GM06990 (cell line): ENCODE measurements at regions not wholly inside any gene's neighbourhood (a gene's known extent, or its start where the extent isn't known, plus 50 kb on each side); places are given as distances from the start of the nearest gene placed in this dataset.

Experiments
- DNase-seq: peaks from one replicate; pipeline ENCODE4 v3.0.0-alpha.2; 2011; ENCODE audit not compliant: insufficient read length; ENCODE audit errors: extremely low read depth
- H3K27me3 ChIP-seq: replicated peaks from 2 replicates; pipeline ENCODE4 v1.6.0; 2011; ENCODE audit warnings: low read length; ENCODE audit not compliant: control insufficient read depth, insufficient read depth
- H3K36me3 ChIP-seq: 2 replicates; pipeline ENCODE4 v1.5.1; 2011; ENCODE audit warnings: low read length; ENCODE audit not compliant: control insufficient read depth, insufficient read depth
- H3K4me3 ChIP-seq: replicated peaks from 2 replicates; pipeline ENCODE4 v1.5.1; 2011; ENCODE audit warnings: low read depth, mild to moderate bottlenecking, control low read depth, low read length
- TF ChIP-seq, protein P1 (sequence below): IDR thresholded peaks from 2 replicates; pipeline ENCODE4 v1.5.1; 2011; ENCODE audit warnings: low read length, control low read depth, mild to moderate bottlenecking, inconsistent platforms; ENCODE audit not compliant: insufficient read depth, poor library complexity, severe bottlenecking

DNA sequence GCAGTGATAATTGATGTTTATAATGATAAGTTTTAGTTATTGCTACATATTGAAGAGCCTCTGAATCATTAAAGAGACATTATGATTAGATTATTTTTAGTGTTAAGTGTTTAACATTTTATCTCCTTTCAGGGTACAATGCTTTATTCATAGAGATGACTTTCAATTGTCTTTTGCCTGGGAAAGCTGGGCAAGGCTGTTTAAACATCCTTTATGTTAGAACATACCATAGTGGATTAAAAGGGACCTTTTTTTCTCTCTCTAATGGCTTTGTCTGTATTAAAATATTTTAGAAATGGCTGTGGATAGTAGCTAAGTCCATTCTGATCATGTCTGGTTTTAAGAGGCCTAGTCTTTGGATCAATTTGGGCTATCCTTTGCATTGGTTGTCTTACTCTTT is 427.5 kb upstream of the MIS18BP1 start:
- Histone ChIP-seq H3K27me3 (no peaks in the 10 kb centered on the region), H3K36me3 (no peaks in the 10 kb centered on the region), H3K4me3 (no peak overlapping the region)
- no peak for DNase-seq
- TF ChIP-seq, protein P1, sequence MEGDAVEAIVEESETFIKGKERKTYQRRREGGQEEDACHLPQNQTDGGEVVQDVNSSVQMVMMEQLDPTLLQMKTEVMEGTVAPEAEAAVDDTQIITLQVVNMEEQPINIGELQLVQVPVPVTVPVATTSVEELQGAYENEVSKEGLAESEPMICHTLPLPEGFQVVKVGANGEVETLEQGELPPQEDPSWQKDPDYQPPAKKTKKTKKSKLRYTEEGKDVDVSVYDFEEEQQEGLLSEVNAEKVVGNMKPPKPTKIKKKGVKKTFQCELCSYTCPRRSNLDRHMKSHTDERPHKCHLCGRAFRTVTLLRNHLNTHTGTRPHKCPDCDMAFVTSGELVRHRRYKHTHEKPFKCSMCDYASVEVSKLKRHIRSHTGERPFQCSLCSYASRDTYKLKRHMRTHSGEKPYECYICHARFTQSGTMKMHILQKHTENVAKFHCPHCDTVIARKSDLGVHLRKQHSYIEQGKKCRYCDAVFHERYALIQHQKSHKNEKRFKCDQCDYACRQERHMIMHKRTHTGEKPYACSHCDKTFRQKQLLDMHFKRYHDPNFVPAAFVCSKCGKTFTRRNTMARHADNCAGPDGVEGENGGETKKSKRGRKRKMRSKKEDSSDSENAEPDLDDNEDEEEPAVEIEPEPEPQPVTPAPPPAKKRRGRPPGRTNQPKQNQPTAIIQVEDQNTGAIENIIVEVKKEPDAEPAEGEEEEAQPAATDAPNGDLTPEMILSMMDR: no peak

DNA sequence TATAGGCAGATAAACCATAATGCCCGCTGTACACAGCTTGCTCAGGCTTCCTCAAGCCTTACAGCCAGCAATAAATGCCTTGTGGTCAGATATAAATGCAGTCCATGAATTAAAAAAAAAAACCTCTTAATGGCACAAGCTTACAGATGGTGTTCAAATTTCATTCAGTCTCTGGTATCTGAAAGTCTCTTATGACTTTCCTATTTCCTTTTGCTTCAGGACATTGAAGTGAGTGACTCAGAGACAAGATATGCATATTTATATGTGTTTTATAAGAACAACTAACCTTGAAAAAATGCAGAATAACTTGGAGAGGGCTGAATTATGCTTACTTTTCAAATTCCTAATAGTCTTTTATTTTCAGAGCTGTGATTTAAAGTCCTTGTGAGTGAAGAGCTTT is 426.9 kb upstream of the MIS18BP1 start:
- Histone ChIP-seq H3K27me3 (no peaks in the 10 kb centered on the region), H3K4me3 (no peak overlapping the region), H3K36me3 (no peaks in the 10 kb centered on the region)
- DNase-seq: no peak
- TF ChIP-seq, protein P1: no peak

DNA sequence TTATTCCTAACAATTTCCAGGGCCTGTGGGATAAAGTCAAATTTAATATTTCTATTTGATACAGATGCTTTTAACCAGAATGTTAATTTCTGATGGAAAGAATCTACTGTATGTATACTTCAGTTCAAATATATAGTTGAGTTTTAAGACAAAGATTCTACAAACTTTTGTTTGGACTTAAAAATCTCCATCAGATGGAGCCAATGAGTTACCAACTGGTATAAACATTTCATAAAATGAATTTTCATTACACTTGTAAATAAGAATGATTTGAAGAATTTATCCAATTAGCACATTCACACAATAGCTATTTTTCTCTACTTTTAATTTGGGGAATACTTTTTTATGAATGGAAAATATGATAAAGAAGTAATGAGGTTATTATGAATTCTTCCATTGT is 425.2 kb upstream of the MIS18BP1 start:
- TF ChIP-seq, protein P1: no peak
- Histone ChIP-seq H3K4me3 (no peak overlapping the region), H3K27me3 (no peaks in the 10 kb centered on the region), H3K36me3 (no peaks in the 10 kb centered on the region)
- DNase-seq: no peak

DNA sequence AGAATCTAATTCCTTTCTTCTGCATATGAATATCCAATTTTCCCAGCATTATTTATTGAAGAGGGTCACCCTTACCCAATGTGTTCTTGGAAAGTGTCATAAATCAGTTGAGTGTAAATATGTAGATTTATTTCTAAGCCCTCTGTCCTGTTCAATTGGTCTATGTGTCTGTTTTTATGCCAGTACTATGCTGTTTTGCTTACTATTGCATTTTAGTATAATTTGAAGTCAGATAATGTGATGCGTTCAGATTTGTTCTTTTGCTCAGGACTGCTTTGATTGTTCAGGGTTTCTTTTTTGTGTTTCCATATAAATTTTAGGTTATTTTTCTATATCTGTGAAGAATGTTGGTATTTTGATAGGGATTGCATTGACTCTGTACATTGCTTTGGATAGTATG is 420.4 kb upstream of the MIS18BP1 start:
- DNase-seq: no peak
- TF ChIP-seq, protein P1: no peak
- H3K27me3 ChIP-seq: no peaks in the 10 kb centered on the region
- no peak overlapping the region for H3K4me3 ChIP-seq
- no peaks in the 10 kb centered on the region for H3K36me3 ChIP-seq

DNA sequence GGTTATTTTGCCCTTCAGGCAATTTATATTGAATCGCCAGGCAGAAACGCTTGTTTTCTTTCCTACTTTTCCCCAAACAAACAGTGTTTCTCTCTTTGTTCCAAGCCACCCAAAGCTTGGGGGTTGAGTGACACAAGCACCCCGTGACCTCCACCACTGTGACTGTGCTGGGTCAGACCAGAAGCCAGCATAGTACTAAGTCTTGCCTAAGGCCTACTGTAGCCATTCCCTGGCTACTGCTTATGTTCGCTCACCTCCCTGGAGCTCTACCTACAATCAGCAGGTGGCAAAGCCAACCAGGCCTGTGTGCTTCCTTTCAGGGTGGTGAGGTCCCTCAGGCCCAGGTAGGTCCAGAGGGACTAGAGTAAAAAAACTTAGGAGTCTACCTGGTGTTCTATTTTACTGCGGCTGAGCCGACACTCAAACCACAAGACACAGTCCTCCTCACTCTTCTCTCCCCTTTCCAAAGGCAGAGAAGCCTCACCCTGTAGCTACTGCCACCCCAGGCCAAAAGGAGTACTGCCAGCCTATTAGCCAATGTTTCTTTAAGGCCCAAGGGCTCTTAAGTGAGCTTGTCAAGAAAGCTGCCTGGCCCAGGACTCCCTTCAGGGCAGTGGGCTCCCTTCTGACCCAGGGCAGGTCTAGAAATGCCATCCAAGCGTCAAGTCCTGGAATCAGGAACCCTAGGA is 411.8 kb upstream of the MIS18BP1 start:
- no peak overlapping the region for H3K4me3 ChIP-seq
- H3K27me3 ChIP-seq: no peaks in the 10 kb centered on the region
- H3K36me3 ChIP-seq: no peaks in the 10 kb centered on the region
- DNase-seq: no peak
- TF ChIP-seq, protein P1: no peak

DNA sequence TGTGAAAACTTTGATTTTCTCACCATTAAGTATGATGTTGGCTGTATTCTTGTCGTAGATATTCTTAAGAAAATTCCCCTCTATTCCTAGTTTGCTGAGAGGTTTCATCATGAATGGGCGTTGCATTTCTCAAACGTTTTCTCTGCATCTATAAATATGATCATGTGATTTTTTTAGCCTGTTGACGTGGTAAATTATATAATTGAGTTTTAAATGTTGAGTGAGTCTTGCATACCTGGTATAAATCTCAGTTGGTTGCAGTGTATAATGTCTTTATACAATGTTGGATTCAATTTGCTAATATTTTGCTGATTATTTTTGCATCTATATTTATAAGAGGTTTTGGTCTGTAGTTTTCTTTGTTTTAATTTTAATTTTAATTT is 405.9 kb upstream of the MIS18BP1 start:
- TF ChIP-seq, protein P1: no peak
- no peak overlapping the region for H3K4me3 ChIP-seq
- H3K36me3 ChIP-seq: no peaks in the 10 kb centered on the region
- DNase-seq: no peak
- no peaks in the 10 kb centered on the region for H3K27me3 ChIP-seq
